ENCODE measurements at regions not wholly inside any gene's neighbourhood (a gene's known extent, or its start where the extent isn't known, plus 50 kb on each side); places are given as distances from the start of the nearest gene placed in this dataset.

GRCh38 chr13:40123962-40124632, 468.6 kb downstream of the COG6 start:
- no peak for DNase-seq

GRCh38 chr13:40124633-40125015, 469.2 kb downstream of the COG6 start:
- DNase-seq: no peak

DNA sequence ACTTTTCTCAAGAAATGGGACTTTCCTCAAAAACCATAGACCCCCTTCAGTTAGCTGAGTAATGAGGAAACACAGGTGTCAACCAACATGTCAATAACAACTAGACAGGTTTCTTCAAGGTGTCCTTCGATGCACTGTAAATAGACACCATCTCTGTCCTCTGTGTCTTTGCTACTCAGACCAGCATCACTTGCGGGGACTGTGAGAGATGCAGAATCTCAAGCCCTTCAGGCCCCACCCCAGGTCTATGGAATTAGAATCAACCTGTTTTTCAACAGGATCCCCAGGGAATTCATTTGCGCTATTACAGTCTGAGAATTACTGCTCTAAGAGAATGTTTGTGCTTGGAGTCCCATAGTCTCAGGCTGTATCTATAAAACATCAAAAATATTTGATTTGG, 469.9 kb downstream of the COG6 start:
- DNase-seq: no peak

- DNase-seq: no peak
Measured at GRCh38 chr13:40126306-40127085, 471.0 kb downstream of the COG6 start.

DNA sequence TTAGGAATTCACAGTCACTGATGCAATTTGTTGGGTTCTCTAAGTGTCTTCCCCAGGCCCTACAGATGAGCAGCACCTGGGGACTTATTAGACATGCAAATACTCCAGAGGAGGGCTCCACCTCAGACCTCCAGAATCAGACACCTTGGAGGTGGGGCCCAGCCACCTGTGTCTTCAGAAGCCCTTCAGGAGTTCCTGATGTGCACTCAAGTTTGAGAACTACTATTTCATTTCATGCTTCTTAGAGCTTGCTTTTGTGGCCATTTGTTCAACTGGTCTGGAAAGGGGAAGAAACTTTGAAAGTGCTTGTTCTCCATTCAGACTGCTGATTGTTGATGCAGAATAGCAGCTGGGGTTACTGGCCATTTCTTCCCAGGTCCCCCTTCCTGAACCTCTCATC, 472.0 kb downstream of the COG6 start:
- no peak for DNase-seq

DNA sequence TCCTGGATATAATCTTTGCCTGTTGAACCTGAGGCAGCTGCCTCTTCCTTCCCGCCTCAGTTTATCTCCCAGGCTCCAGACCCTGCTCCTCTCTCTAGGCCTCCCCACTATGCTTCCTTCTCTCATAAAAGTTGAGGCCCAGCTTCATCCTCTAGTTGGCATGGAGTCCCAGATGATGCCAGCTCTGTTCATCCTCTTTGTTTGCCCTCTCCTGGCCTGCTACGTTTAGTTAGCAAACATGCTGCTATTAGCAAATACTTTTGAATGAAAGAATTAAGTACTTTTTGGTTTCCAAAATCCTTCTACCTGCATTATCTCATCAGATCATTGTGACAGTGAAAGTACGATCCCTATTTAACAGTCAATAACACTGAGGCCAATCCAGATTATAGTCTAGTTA, 472.5 kb downstream of the COG6 start:
- DNase-seq: no peak

DNA sequence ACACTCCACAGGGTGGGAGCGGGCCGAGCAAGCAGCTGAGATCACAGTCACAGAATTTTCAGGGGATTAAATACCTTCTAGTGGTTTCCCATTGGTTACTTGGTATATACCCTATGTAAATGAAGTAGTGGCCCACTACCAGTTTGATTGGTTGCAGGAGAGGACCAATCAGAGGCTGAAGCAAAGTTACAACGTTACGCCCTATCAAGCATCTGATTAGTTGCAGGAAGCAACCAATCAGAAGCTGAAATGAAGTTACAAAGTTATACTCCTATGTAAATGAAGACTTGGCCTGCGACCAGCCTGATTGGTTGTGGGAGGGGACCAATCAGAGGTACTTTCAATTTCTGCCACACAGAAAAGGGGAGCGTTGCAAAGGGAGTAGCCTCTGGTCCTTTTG, 474.0 kb downstream of the COG6 start:
- no peak for DNase-seq

- DNase-seq: no peak
Measured at GRCh38 chr13:40130871-40131636, 475.6 kb downstream of the COG6 start.

GRCh38 chr13:40132249-40132648, 476.8 kb downstream of the COG6 start:
- DNase-seq: no peak

- no peak for DNase-seq
Measured at GRCh38 chr13:40136896-40137295, 481.4 kb downstream of the COG6 start.

- no peak for DNase-seq
Measured at GRCh38 chr13:40137400-40137799, 481.9 kb downstream of the COG6 start.

DNA sequence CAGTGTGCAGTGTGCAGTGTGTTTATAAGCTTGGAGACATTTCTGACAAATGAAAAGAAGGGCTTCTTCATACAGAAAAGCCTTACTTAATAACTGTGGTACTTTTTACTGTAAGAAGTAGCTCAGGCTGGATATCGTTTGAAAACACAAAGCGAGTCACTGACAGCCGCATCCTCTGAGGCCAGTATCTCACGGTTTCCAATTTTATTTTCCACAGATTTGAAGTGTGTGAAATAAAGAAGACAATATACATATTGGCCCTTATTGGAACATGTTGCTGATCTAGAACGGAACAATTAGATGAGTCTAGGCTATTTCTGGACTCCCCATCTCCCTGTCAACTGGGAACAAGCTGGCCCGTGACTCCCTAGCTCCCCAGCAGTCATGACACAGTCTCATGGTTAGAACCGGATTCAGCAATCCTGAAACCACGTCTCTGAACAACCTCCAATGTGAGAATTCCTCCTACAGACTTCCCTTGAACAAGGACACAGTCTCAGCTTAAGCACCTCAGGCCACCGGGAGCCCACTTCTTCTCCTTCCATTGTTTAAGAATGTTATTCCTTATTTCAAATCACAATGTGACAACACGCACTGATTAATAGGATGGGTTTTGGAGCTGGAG, 484.5 kb downstream of the COG6 start:
- DNase-seq: no peak

DNA sequence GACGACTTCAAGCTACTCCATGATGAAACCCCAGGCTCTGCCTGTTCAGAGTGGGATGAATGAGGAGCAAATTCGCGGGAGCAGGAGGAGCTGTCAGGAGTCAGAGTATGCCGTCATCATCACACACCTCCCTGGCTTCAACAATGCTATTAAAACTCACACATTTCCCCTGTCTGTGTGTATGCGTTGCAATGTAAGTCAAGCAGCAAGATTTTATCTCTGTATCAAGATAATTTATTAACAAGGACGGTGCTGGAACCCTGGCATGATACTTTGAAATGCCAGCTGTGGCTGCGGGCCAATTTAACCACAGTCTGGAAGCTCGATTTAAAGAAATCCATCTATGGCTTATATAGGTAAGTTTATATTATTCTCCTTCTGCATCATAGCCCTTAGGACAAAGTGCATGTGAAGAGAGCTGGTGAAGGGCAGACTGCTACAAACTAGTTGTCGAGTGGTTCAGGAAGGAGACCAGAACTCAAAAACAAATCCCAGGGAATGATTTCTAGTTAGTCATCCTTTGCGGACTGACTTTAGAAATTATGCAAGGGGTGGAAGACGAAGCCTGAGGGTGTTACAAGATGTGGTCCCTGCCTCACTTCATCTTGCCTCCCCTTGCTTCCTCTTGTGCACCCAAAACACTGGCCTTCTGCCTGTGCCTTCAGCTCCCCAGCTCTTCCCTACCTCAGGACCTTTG, 486.5 kb downstream of the COG6 start:
- no peak for DNase-seq

GRCh38 chr13:40143106-40143505, 487.6 kb downstream of the COG6 start:
- no peak for DNase-seq

DNA sequence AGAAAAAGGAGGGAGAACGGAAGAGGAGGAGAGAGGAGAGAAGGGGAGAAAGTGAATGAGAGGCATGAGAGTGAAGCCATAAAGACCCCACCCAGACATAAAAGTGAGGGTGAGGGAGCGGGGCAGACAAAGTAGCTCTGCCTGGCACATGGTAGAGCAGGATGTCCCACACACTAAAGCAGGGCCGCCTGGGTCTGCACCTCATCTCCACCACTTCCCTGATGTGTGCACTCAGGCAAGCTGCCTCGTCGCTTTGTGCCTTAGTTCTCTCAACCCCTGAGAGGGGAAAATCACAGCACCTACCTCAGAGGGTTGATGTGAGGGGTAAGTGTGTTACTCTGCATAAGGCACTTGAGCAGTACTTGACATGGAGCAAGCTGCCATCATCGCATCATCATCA, 488.1 kb downstream of the COG6 start:
- DNase-seq: no peak

GRCh38 chr13:40145139-40145538, 489.7 kb downstream of the COG6 start:
- DNase-seq: no peak

GRCh38 chr13:40146063-40146462, 490.6 kb downstream of the COG6 start:
- DNase-seq: no peak

- no peak for DNase-seq
Measured at GRCh38 chr13:40146611-40147117, 491.2 kb downstream of the COG6 start.

DNA sequence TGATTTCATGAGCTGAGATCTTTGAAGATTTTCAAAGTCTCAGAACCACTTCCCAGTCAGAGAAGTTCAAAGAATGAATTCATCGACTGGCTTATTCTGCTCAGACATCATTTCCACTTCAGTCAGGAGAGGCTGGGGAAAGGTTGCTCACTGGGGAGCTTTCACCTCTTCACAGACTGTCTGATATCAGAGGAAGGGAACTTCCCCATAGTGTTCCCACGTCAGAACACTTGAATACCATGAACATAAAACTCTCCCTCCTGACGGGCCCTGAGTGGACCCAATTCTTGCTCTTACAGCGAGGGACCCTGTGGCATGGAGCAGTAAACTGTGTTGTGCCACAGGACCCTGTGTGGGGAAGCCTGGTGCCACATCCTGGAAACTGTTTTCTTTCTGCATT, 492.6 kb downstream of the COG6 start:
- DNase-seq: no peak

DNA sequence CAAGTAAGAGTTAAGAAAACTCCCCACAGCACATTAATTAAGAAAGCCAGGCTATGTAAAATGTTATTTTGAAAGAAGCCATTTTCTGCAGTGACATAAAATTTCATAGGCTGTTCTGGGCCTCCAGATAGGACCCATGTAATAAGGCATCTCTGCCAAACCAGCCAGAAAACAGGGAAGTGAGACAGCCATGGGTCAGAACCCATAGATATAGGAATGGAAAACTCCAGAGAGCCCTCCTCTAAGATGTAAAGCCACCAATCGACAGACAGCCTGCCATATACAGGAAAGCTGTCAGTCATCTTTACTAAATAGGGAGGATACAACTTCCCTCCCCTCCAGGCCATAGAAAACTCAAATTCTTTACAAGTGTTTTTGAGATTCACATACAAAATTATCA, 493.3 kb downstream of the COG6 start:
- DNase-seq: no peak

DNA sequence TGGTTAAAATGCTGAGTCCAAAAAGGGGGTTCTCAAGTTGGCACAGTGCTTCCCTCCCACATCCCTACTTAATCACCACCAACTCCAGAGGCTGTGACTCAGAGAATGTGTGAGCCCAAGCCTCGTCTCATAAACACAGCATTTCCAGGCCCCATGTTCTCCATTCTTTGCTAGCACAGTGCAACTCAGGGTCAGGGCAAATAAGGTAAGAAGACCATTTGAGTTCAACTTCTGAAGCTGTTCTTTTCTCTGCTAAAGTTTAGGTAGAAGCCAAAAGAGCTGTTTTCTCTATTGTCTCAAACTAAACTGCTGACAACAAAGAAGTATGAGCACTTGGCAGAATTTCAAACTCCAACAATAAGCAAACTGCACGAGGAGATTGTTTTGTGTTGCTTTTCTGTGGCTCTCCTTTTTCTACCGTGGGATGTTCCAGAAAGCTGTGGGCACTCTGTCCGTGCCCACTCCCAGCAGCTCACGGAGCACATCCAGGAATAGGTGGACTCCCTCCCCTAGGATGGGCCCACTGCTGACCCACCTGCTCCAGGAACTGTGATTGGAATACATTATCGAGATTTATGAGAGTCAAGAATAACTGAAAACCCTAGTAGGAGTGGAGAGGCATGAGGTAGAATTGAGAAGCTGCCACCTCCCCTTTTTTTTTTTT, 494.3 kb downstream of the COG6 start:
- DNase-seq: no peak

DNA sequence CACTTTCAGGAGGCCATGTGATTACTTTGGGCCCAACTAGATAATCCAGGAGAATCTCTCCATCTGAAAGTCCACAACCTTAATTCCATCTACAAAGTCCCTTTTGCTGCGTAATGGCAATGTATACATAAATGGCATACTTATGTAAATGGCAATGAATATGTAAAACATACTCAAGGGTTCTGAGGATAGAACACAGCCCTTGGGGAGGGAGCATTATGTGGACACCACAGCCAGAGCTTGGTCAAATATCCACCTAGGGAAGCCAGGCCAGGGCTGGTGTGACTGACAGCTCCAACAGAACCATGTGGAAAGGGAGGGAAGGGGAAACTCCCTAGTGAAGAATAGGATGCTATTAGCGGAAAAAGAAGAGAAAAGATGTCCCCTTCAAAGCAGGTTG, 496.2 kb downstream of the COG6 start:
- DNase-seq: no peak

Measured in AML-193 (cell line).